Thymus (tissue), 11 donors: ENCODE measurements at regions not wholly inside any gene's neighbourhood (a gene's known extent, or its start where the extent isn't known, plus 50 kb on each side); places are given as distances from the start of the nearest gene placed in this dataset.

Experiments used
- DNase-seq, 9 donors: peaks; one replicate each; pipeline ENCODE4 v3.0.0-alpha.2; 2013; ENCODE audit warnings: low spot score in 9 of 9, low read depth in 6 of 9, missing footprints in 1 of 9
- H3K27ac ChIP-seq, 2 donors: one replicate each; pipeline ENCODE4 v1.5.1; 2013; ENCODE audit warnings: control low read depth in 1 of 2, low read depth in 1 of 2, low read length in 1 of 2, mild to moderate bottlenecking in 1 of 2, moderate library complexity in 1 of 2
- H3K27me3 ChIP-seq, 2 donors: one replicate each; pipeline ENCODE4 v1.5.1; 2013; ENCODE audit warnings: low read length in 1 of 2; ENCODE audit not compliant: control insufficient read depth in 2 of 2, insufficient read depth in 1 of 2
- H3K36me3 ChIP-seq, 2 donors: one replicate each; pipeline ENCODE4 v1.5.1; 2013; ENCODE audit warnings: low read length in 1 of 2, mild to moderate bottlenecking in 1 of 2, moderate library complexity in 1 of 2; ENCODE audit not compliant: control insufficient read depth in 2 of 2, insufficient read depth in 2 of 2
- H3K4me1 ChIP-seq, 2 donors: one replicate each; pipeline ENCODE4 v1.5.1; 2013; ENCODE audit warnings: low read length in 2 of 2; ENCODE audit not compliant: control insufficient read depth in 2 of 2, insufficient read depth in 2 of 2
- H3K4me3 ChIP-seq, 2 donors: one replicate each; pipeline ENCODE4 v1.5.1; 2013; ENCODE audit warnings: low read length in 2 of 2, control low read depth in 1 of 2, mild to moderate bottlenecking in 1 of 2
- H3K9me3 ChIP-seq, 2 donors: one replicate each; pipeline ENCODE4 v1.5.1; 2013; ENCODE audit warnings: low read length in 1 of 2, mild to moderate bottlenecking in 1 of 2; ENCODE audit not compliant: control insufficient read depth in 2 of 2, insufficient read depth in 1 of 2
- WGBS: extraction: QIAGEN DNeasy Blood & Tissue Kit; methylation state at CpG from one replicate; pipeline ENCODE4 v1.1.7; 2013; 5-methylcytosine and 5-hydroxymethylcytosine counted together
- donor health status: healthy.

GRCh38 chr5:65084795-65085515 is 316.2 kb downstream of the CWC27 start:
- Histone ChIP-seq H3K4me3 (no peak overlapping the region), H3K36me3 (no peaks in the 10 kb centered on the region), H3K4me1 (no peaks in the 10 kb centered on the region), H3K27ac (no peak overlapping the region), H3K9me3 (no peaks in the 10 kb centered on the region), H3K27me3 (no peaks in the 10 kb centered on the region)
- 96% methylated on average over 3 of the region's 3 CpGs for WGBS
- no peak for DNase-seq

GRCh38 chr5:65085516-65085850 is 316.8 kb downstream of the CWC27 start:
- no peaks in the 10 kb centered on the region for H3K9me3 ChIP-seq
- H3K27me3 ChIP-seq: no peaks in the 10 kb centered on the region
- WGBS: 100% methylated on average over 1 of the region's 1 CpG
- no peaks in the 10 kb centered on the region for H3K4me1 ChIP-seq
- no peak for DNase-seq
- no peak overlapping the region for H3K27ac ChIP-seq
- no peaks in the 10 kb centered on the region for H3K36me3 ChIP-seq
- no peak overlapping the region for H3K4me3 ChIP-seq

- no peaks in the 10 kb centered on the region for H3K9me3 ChIP-seq
- no peaks in the 10 kb centered on the region for H3K36me3 ChIP-seq
- no peak overlapping the region for H3K27ac ChIP-seq
- H3K4me3 ChIP-seq: no peak overlapping the region
- no peak for DNase-seq
- H3K4me1 ChIP-seq: no peaks in the 10 kb centered on the region
- no peaks in the 10 kb centered on the region for H3K27me3 ChIP-seq
- 95% methylated on average over 3 of the region's 3 CpGs for WGBS
Measured at GRCh38 chr5:65086234-65086890, 317.6 kb downstream of the CWC27 start.

GRCh38 chr5:65087154-65087553 is 318.4 kb downstream of the CWC27 start:
- 89% methylated on average over 3 of the region's 3 CpGs for WGBS
- no peaks in the 10 kb centered on the region for H3K9me3 ChIP-seq

GRCh38 chr5:65094279-65094678 is 325.5 kb downstream of the CWC27 start:
- WGBS: 77% methylated on average over 5 of the region's 5 CpGs
- no peak overlapping the region for H3K4me3 ChIP-seq
- no peaks in the 10 kb centered on the region for H3K4me1 ChIP-seq
- H3K27ac ChIP-seq: no peak overlapping the region
- H3K36me3 ChIP-seq: no peaks in the 10 kb centered on the region
- no peaks in the 10 kb centered on the region for H3K27me3 ChIP-seq
- no peaks in the 10 kb centered on the region for H3K9me3 ChIP-seq
- DNase-seq: no peak

More at GRCh38 chr5:65087154-65087553, 318.4 kb downstream of the CWC27 start:
- Histone ChIP-seq H3K27me3 (no peaks in the 10 kb centered on the region), H3K27ac (no peak overlapping the region), H3K4me1 (no peaks in the 10 kb centered on the region), H3K4me3 (no peak overlapping the region), H3K36me3 (no peaks in the 10 kb centered on the region)
- no peak for DNase-seq

- DNase-seq: no peak
- Histone ChIP-seq H3K4me1 (peaks cover 3 to 17% of the 10 kb centered on the region in 2 donors), H3K27ac (no peak overlapping the region), H3K9me3 (no peaks in the 10 kb centered on the region), H3K27me3 (peaks cover 0 to 2% of the 10 kb centered on the region in 2 donors), H3K4me3 (no peak overlapping the region), H3K36me3 (no peaks in the 10 kb centered on the region)
- WGBS: 95% methylated on average over 3 of the region's 3 CpGs
Measured at GRCh38 chr5:65098393-65098792, 329.7 kb downstream of the CWC27 start.
